Testis (tissue), 2 donors: ENCODE measurements at regions not wholly inside any gene's neighbourhood (a gene's known extent, or its start where the extent isn't known, plus 50 kb on each side); places are given as distances from the start of the nearest gene placed in this dataset.

Experiments used
- POLR2A ChIP-seq: fragments of 450-650 bp; IDR thresholded peaks from one replicate; pipeline ENCODE4 v1.6.1; 2017; ENCODE audit warnings: antibody characterized with exemption, mild to moderate bottlenecking, moderate library complexity
- TF ChIP-seq, protein P1 (sequence below), 3 experiments: fragments of 450-650 bp in 2 of 3; fragments of 200-600 bp in 1 of 3; sonication (generic) in 1 of 3; IDR thresholded peaks; one replicate each; pipeline ENCODE4 v1.5.1; 2016 to 2019; ENCODE audit warnings: antibody characterized with exemption in 3 of 3, mild to moderate bottlenecking in 2 of 3, moderate library complexity in 1 of 3

DNA sequence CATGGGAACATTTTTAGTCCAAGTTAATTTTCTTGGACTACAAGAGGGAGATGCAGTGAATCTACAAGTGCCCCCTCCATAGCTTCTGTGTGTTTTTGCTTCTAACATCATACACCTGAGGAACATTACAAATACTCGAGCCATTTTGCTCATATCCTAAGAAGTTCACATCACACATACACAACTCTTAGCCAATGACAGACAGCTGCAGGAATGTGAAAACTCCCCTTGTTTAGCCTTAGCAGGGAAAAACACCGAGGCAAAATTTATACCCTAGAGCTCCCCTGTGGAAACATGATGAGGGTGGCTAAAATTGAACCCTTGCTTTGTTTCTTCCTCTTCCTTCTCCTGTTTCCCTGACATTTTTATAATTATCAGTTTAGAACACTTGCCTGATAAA, 928.3 kb upstream of the NRXN1 start:
- no peak for TF ChIP-seq POLR2A
- TF ChIP-seq, protein P1, sequence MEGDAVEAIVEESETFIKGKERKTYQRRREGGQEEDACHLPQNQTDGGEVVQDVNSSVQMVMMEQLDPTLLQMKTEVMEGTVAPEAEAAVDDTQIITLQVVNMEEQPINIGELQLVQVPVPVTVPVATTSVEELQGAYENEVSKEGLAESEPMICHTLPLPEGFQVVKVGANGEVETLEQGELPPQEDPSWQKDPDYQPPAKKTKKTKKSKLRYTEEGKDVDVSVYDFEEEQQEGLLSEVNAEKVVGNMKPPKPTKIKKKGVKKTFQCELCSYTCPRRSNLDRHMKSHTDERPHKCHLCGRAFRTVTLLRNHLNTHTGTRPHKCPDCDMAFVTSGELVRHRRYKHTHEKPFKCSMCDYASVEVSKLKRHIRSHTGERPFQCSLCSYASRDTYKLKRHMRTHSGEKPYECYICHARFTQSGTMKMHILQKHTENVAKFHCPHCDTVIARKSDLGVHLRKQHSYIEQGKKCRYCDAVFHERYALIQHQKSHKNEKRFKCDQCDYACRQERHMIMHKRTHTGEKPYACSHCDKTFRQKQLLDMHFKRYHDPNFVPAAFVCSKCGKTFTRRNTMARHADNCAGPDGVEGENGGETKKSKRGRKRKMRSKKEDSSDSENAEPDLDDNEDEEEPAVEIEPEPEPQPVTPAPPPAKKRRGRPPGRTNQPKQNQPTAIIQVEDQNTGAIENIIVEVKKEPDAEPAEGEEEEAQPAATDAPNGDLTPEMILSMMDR (IDR thresholded peaks at IDR 0.05), result no peak
